Dedifferentiated amniotic fluid mesenchymal stem cell (primary cell): ENCODE measurements at regions not wholly inside any gene's neighbourhood (a gene's known extent, or its start where the extent isn't known, plus 50 kb on each side); places are given as distances from the start of the nearest gene placed in this dataset.
A peak's percentile ranks its signal among the peaks of the same experiment; 100 is the strongest.
"Not testable (repeated sequence)": the region's sequence is repeated elsewhere in the genome, so short reads cannot be mapped to it uniquely, and the experiment has no call there.

Experiments
- DNase-seq: peaks from one replicate; pipeline ENCODE4 v3.0.0-alpha.2; 2016; ENCODE audit errors: extremely low spot score

GRCh38 chr4:135447598-135447997, 1246.0 kb upstream of the PABPC4L start:
- not testable (repeated sequence) for DNase-seq

GRCh38 chr4:135434936-135435335, 1233.3 kb upstream of the PABPC4L start:
- DNase-seq: peak; percentile 61

GRCh38 chr4:135429528-135429927, 1227.9 kb upstream of the PABPC4L start:
- DNase-seq: no peak

GRCh38 chr4:135418353-135418752, 1216.8 kb upstream of the PABPC4L start:
- DNase-seq: no peak

GRCh38 chr4:135412213-135412612, 1210.6 kb upstream of the PABPC4L start:
- DNase-seq: no peak

- DNase-seq: no peak
Measured at GRCh38 chr4:135411251-135411650, 1209.7 kb upstream of the PABPC4L start.

- not testable (repeated sequence) for DNase-seq
Measured at GRCh38 chr4:135409261-135409660, 1207.7 kb upstream of the PABPC4L start.

- DNase-seq: no peak
Measured at GRCh38 chr4:135408109-135408508, 1206.5 kb upstream of the PABPC4L start.

- not testable (repeated sequence) for DNase-seq
Measured at GRCh38 chr4:135406597-135406996, 1205.0 kb upstream of the PABPC4L start.

GRCh38 chr4:135385830-135386581, 1184.4 kb upstream of the PABPC4L start:
- DNase-seq: no peak

GRCh38 chr4:135383356-135384288, 1182.0 kb upstream of the PABPC4L start:
- DNase-seq: no peak

- no peak for DNase-seq
Measured at GRCh38 chr4:135382280-135382959, 1180.8 kb upstream of the PABPC4L start.

- DNase-seq: no peak
Measured at GRCh38 chr4:135372131-135372530, 1170.5 kb upstream of the PABPC4L start.

- no peak for DNase-seq
Measured at GRCh38 chr4:135371137-135371536, 1169.5 kb upstream of the PABPC4L start.

- DNase-seq: no peak
Measured at GRCh38 chr4:135368831-135369230, 1167.2 kb upstream of the PABPC4L start.

- peak; percentile 48 for DNase-seq
Measured at GRCh38 chr4:135365065-135365464, 1163.5 kb upstream of the PABPC4L start.

- no peak for DNase-seq
Measured at GRCh38 chr4:135359128-135359527, 1157.5 kb upstream of the PABPC4L start.

GRCh38 chr4:135357091-135357490, 1155.5 kb upstream of the PABPC4L start:
- DNase-seq: no peak

GRCh38 chr4:135354876-135355275, 1153.3 kb upstream of the PABPC4L start:
- DNase-seq: peak; percentile 33

GRCh38 chr4:135353008-135353407, 1151.4 kb upstream of the PABPC4L start:
- DNase-seq: no peak

- no peak for DNase-seq
Measured at GRCh38 chr4:135344492-135344891, 1142.9 kb upstream of the PABPC4L start.

GRCh38 chr4:135338181-135338580, 1136.6 kb upstream of the PABPC4L start:
- DNase-seq: no peak
